Neural cell (in vitro differentiated cells): ENCODE measurements at regions not wholly inside any gene's neighbourhood (a gene's known extent, or its start where the extent isn't known, plus 50 kb on each side); places are given as distances from the start of the nearest gene placed in this dataset.
"Not testable (repeated sequence)": the region's sequence is repeated elsewhere in the genome, so short reads cannot be mapped to it uniquely, and the experiment has no call there.

Source experiments
- H2AFZ ChIP-seq: fragments of 200-600, 300-800 bp; sonication (generic), shearing (Covaris generic); 2 replicates; pipeline ENCODE4 v1.6.0; 2014; ENCODE audit warnings: low read depth, mild to moderate bottlenecking, antibody characterized with exemption, low read length, moderate library complexity
- H3F3A ChIP-seq: fragments of 200-600 bp; shearing (Covaris generic); 2 replicates; pipeline ENCODE4 v1.6.1; 2016; ENCODE audit warnings: mild to moderate bottlenecking, moderate library complexity, mixed read lengths, antibody characterized with exemption, low read length; ENCODE audit not compliant: insufficient read depth, poor library complexity, severe bottlenecking
- H3K27ac ChIP-seq: fragments of 200-600, 300-800 bp; sonication (generic), shearing (Covaris generic); 2 replicates; pipeline ENCODE4 v1.5.1; 2014; ENCODE audit warnings: mild to moderate bottlenecking, low read length, moderate library complexity
- H3K27me3 ChIP-seq: fragments of 300-800, 200-600 bp; sonication (generic), shearing (Covaris generic); 2 replicates; pipeline ENCODE4 v1.6.0; 2014; ENCODE audit warnings: mild to moderate bottlenecking, low read depth, low read length, moderate library complexity; ENCODE audit not compliant: insufficient read depth
- H3K36me3 ChIP-seq: fragments of 300-800, 200-600 bp; sonication (generic), shearing (Covaris generic); 2 replicates; pipeline ENCODE4 v1.5.1; 2014; ENCODE audit warnings: mild to moderate bottlenecking, antibody characterized with exemption, low read length, moderate library complexity; ENCODE audit not compliant: insufficient read depth
- H3K4me2 ChIP-seq: fragments of 300-800, 200-600 bp; sonication (generic), shearing (Covaris generic); 2 replicates; pipeline ENCODE4 v1.6.0; 2014; ENCODE audit warnings: mild to moderate bottlenecking, low read length
- H3K4me3 ChIP-seq: fragments of 300-800, 200-600 bp; sonication (generic), shearing (Covaris generic); 2 replicates; pipeline ENCODE4 v1.5.1; 2014; ENCODE audit warnings: mild to moderate bottlenecking, low read length, moderate library complexity
- H3K79me2 ChIP-seq: fragments of 200-600 bp; shearing (Covaris generic); replicated peaks from 2 replicates; pipeline ENCODE4 v1.6.0; 2014; ENCODE audit warnings: mild to moderate bottlenecking, low read length, moderate library complexity; ENCODE audit not compliant: insufficient read depth
- H3K9ac ChIP-seq: fragments of 300-800, 200-600 bp; sonication (generic), shearing (Covaris generic); 2 replicates; pipeline ENCODE4 v1.6.1; 2016; ENCODE audit warnings: mild to moderate bottlenecking, low read length, mixed read lengths
- H3K9me2 ChIP-seq: fragments of 200-600 bp; shearing (Covaris generic); 2 replicates; pipeline ENCODE4 v1.6.1; 2016; ENCODE audit warnings: mild to moderate bottlenecking, low read length, mixed read lengths; ENCODE audit not compliant: insufficient read depth
- H3K9me3 ChIP-seq: fragments of 200-600, 300-800 bp; sonication (generic), shearing (Covaris generic); 2 replicates; pipeline ENCODE4 v1.6.1; 2016; ENCODE audit warnings: mild to moderate bottlenecking, mixed run types, low read length, moderate library complexity, mixed read lengths
- H4K20me1 ChIP-seq: fragments of 200-600 bp; shearing (Covaris generic); 2 replicates; pipeline ENCODE4 v1.6.1; 2016; ENCODE audit warnings: mild to moderate bottlenecking, mixed run types; ENCODE audit not compliant: insufficient read depth
- EP300 ChIP-seq: fragments of 450-650 bp; conservative IDR thresholded peaks from 2 replicates; pipeline ENCODE4 v1.6.1; 2014; ENCODE audit warnings: antibody characterized with exemption, mild to moderate bottlenecking, moderate library complexity; ENCODE audit not compliant: poor library complexity, severe bottlenecking
- EZH2 ChIP-seq: fragments of 200-600, 300-800 bp; shearing (Covaris generic), sonication (generic); IDR thresholded peaks from 2 replicates; pipeline ENCODE4 v1.6.1; 2014; ENCODE audit warnings: antibody characterized with exemption, low read length, borderline replicate concordance, mild to moderate bottlenecking; ENCODE audit not compliant: insufficient read depth, poor library complexity, severe bottlenecking
- MXI1 ChIP-seq: fragments of 450-650 bp; conservative IDR thresholded peaks from 2 replicates; pipeline ENCODE4 v1.6.1; 2014; ENCODE audit warnings: antibody characterized with exemption, mild to moderate bottlenecking; ENCODE audit not compliant: poor library complexity, severe bottlenecking
- POLR2AphosphoS5 ChIP-seq: IDR thresholded peaks from 2 replicates; pipeline ENCODE4 v1.6.1; 2012
- RAD21 ChIP-seq: fragments of 450-650 bp; conservative IDR thresholded peaks from 2 replicates; pipeline ENCODE4 v1.6.1; 2014; ENCODE audit warnings: antibody characterized with exemption, mild to moderate bottlenecking, moderate library complexity
- REST ChIP-seq: IDR thresholded peaks from 2 replicates; pipeline ENCODE4 v1.6.1; 2012; ENCODE audit warnings: borderline replicate concordance
- SMC3 ChIP-seq: fragments of 450-650 bp; conservative IDR thresholded peaks from 2 replicates; pipeline ENCODE4 v1.6.1; 2014; ENCODE audit warnings: antibody characterized with exemption, mild to moderate bottlenecking, moderate library complexity; ENCODE audit not compliant: poor library complexity
- TAF1 ChIP-seq: IDR thresholded peaks from 2 replicates; pipeline ENCODE4 v1.6.1; 2012; ENCODE audit warnings: low read depth
- TF ChIP-seq, protein P1 (sequence below): fragments of 450-650 bp; IDR thresholded peaks from 2 replicates; pipeline ENCODE4 v1.5.1; 2014; ENCODE audit warnings: antibody characterized with exemption, mild to moderate bottlenecking, moderate library complexity; ENCODE audit not compliant: poor library complexity, severe bottlenecking

DNA sequence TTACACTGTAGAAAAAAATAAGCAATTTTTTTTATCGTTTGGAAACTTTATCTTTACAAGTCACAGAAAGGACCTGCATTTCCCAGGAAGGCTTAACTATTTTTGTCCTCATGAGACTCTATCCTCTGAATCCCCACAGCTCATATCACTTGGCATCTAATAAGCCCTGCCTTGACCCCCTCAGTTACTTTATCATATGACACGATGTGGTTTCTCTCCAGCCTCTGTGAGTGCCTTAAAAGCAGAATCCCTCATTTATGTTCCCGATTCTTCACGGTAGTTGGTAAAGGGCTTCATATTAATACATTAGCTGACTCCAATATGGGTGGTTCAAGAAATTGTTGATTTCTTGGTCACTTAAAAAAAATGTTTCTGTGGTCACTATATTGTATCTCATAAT lies 296.6 kb upstream of the GRAMD2B start (continued):
- TF ChIP-seq EZH2 = no peak

DNA sequence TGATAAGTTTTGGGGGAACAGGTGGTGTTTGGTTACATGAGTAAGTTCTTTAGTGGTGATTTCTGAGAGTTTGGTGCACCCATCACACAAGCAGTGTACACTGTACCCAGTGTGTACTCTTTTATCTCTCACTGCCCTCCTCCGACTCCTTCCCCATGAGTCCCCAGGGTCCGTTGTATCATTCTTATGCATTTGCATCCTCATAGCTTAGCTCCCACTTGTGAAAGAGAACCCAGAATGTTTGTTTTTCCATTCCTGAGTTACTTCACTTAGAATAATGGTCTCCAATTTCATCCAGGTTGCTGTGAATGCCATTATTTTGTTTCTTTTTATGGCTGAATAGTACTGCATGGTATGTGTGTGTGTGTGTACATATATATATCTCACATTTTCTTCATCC lies 295.8 kb upstream of the GRAMD2B start:
- H4K20me1 ChIP-seq, H3K27me3 ChIP-seq, H3K9me2 ChIP-seq, H3K36me3 ChIP-seq, H2AFZ ChIP-seq, H3K27ac ChIP-seq, H3K9me3 ChIP-seq, H3K79me2 ChIP-seq, H3K4me3 ChIP-seq, H3F3A ChIP-seq, H3K4me2 ChIP-seq, H3K9ac ChIP-seq: not testable (repeated sequence)

DNA sequence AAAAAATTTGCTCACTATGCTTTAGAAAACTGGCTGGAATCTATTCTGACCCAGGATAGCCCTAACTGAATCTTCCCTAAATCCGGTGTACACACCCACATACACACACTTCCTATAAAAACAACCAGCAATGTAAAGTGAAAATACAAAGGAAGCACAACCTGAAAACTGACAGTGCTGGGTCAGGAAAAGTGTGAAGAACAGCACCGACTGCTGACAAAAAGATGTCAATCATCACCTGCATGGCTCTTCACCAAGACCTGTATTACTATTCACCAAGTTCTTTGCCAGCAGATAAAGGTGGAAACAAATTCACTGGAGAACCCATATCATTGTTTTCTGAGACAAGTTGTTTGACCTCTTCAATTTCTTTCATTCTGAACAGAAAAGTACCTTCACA lies 293.8 kb upstream of the GRAMD2B start:
- TF ChIP-seq POLR2AphosphoS5 = no peak
- no peak for TF ChIP-seq EP300
- TF ChIP-seq TAF1 = no peak
- TF ChIP-seq SMC3 = no peak
- no peak for TF ChIP-seq EZH2
- TF ChIP-seq REST = no peak
- TF ChIP-seq, protein P1, sequence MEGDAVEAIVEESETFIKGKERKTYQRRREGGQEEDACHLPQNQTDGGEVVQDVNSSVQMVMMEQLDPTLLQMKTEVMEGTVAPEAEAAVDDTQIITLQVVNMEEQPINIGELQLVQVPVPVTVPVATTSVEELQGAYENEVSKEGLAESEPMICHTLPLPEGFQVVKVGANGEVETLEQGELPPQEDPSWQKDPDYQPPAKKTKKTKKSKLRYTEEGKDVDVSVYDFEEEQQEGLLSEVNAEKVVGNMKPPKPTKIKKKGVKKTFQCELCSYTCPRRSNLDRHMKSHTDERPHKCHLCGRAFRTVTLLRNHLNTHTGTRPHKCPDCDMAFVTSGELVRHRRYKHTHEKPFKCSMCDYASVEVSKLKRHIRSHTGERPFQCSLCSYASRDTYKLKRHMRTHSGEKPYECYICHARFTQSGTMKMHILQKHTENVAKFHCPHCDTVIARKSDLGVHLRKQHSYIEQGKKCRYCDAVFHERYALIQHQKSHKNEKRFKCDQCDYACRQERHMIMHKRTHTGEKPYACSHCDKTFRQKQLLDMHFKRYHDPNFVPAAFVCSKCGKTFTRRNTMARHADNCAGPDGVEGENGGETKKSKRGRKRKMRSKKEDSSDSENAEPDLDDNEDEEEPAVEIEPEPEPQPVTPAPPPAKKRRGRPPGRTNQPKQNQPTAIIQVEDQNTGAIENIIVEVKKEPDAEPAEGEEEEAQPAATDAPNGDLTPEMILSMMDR = no peak
- TF ChIP-seq MXI1 = no peak
- TF ChIP-seq RAD21 = no peak
- H3K4me3 ChIP-seq = no peak overlapping the region
- H3K27me3 ChIP-seq = no peaks in the 10 kb centered on the region
- H3K4me2 ChIP-seq = no peak overlapping the region
- no peaks in the 10 kb centered on the region for H3K9me3 ChIP-seq
- no peak overlapping the region for H3K9ac ChIP-seq
- no peaks in the 10 kb centered on the region for H4K20me1 ChIP-seq
- H3K79me2 ChIP-seq = no peaks in the 10 kb centered on the region
- no peaks in the 10 kb centered on the region for H3F3A ChIP-seq
- H3K9me2 ChIP-seq = no peaks in the 10 kb centered on the region
- no peaks in the 10 kb centered on the region for H3K36me3 ChIP-seq
- no peak overlapping the region for H2AFZ ChIP-seq
- no peak overlapping the region for H3K27ac ChIP-seq
